Liver (tissue), 8 donors: ENCODE measurements at regions not wholly inside any gene's neighbourhood (a gene's known extent, or its start where the extent isn't known, plus 50 kb on each side); places are given as distances from the start of the nearest gene placed in this dataset.

Experiments
- DNase-seq: peaks from one replicate; pipeline ENCODE4 v3.0.0-alpha.2; 2017; ENCODE audit warnings: low spot score
- H3K27ac ChIP-seq, 2 donors: one replicate each; pipeline ENCODE4 v1.7.0; 2013; ENCODE audit warnings: inconsistent platforms in 2 of 2, low read length in 2 of 2, control low read depth in 1 of 2, low read depth in 1 of 2, mild to moderate bottlenecking in 1 of 2
- H3K27me3 ChIP-seq, 4 donors: one replicate each; pipeline versions ENCODE4 v1.6.1 to v1.7.0; 2013; ENCODE audit warnings: low read length in 3 of 4, inconsistent platforms in 1 of 4, mild to moderate bottlenecking in 1 of 4, moderate library complexity in 1 of 4; ENCODE audit not compliant: control insufficient read depth in 4 of 4, insufficient read depth in 4 of 4
- H3K36me3 ChIP-seq, 4 donors: one replicate each; pipeline versions ENCODE4 v1.6.1 to v1.7.0; 2013; ENCODE audit warnings: low read length in 3 of 4, mild to moderate bottlenecking in 3 of 4, low read depth in 1 of 4, moderate library complexity in 1 of 4; ENCODE audit not compliant: control insufficient read depth in 4 of 4, insufficient read depth in 3 of 4
- H3K4me1 ChIP-seq, 4 donors: one replicate each; pipeline versions ENCODE4 v1.6.1 to v1.7.0; 2013; ENCODE audit warnings: low read length in 3 of 4, mild to moderate bottlenecking in 3 of 4, moderate library complexity in 1 of 4; ENCODE audit not compliant: control insufficient read depth in 4 of 4, insufficient read depth in 4 of 4
- H3K4me3 ChIP-seq, 3 donors: one replicate each; pipeline versions ENCODE4 v1.6.1 to v1.7.0; 2013; ENCODE audit warnings: low read length in 3 of 3, control low read depth in 1 of 3, low read depth in 1 of 3, mild to moderate bottlenecking in 1 of 3
- H3K9ac ChIP-seq, 2 donors: one replicate each; pipeline ENCODE4 v1.7.0; 2013; ENCODE audit warnings: low read length in 2 of 2, mild to moderate bottlenecking in 2 of 2, moderate library complexity in 2 of 2, control low read depth in 1 of 2, low read depth in 1 of 2
- H3K9me3 ChIP-seq, 4 donors: one replicate each; pipeline versions ENCODE4 v1.6.1 to v1.7.0; 2013; ENCODE audit warnings: low read length in 3 of 4; ENCODE audit not compliant: control insufficient read depth in 4 of 4
- EGR1 ChIP-seq, 2 donors: IDR thresholded peaks; 2 replicates each; pipeline ENCODE4 v1.6.1; 2016 to 2018; ENCODE audit warnings: antibody characterized with exemption in 2 of 2, low read depth in 2 of 2
- FOXA1 ChIP-seq: IDR thresholded peaks from 2 replicates; pipeline ENCODE4 v1.6.1; 2016; ENCODE audit warnings: antibody characterized with exemption
- FOXA2 ChIP-seq: IDR thresholded peaks from 2 replicates; pipeline ENCODE4 v1.6.1; 2016; ENCODE audit warnings: antibody characterized with exemption
- GABPA ChIP-seq, 2 donors: IDR thresholded peaks in 1 of 2; conservative IDR thresholded peaks in 1 of 2; 2 replicates each; pipeline ENCODE4 v1.6.1; 2016; ENCODE audit warnings: antibody characterized with exemption in 2 of 2, mild to moderate bottlenecking in 1 of 2, moderate library complexity in 1 of 2
- RAD21 ChIP-seq, 2 donors: IDR thresholded peaks; 2 replicates each; pipeline ENCODE4 v1.6.1; 2016; ENCODE audit warnings: antibody characterized with exemption in 2 of 2, mild to moderate bottlenecking in 2 of 2
- RXRA ChIP-seq, 2 donors: IDR thresholded peaks; 2 replicates each; pipeline ENCODE4 v1.6.1; 2017 to 2018; ENCODE audit warnings: antibody characterized with exemption in 2 of 2, mild to moderate bottlenecking in 1 of 2
- SP1 ChIP-seq: IDR thresholded peaks from 2 replicates; pipeline ENCODE4 v1.6.1; 2018; ENCODE audit warnings: antibody characterized with exemption, mild to moderate bottlenecking
- TAF1 ChIP-seq: conservative IDR thresholded peaks from 2 replicates; pipeline ENCODE4 v1.6.1; 2016; ENCODE audit warnings: antibody characterized with exemption, mild to moderate bottlenecking
- YY1 ChIP-seq: IDR thresholded peaks from 2 replicates; pipeline ENCODE4 v1.6.1; 2016; ENCODE audit warnings: antibody characterized with exemption, mild to moderate bottlenecking
- WGBS: extraction: QIAGEN DNeasy Blood & Tissue Kit; methylation state at CpG from one replicate; pipeline ENCODE4 v1.1.7; 2013; 5-methylcytosine and 5-hydroxymethylcytosine counted together
- TF ChIP-seq, protein P1 (sequence below): IDR thresholded peaks from 2 replicates; pipeline ENCODE4 v1.6.1; 2016; ENCODE audit warnings: antibody characterized with exemption
- TF ChIP-seq, protein P2 (sequence below): IDR thresholded peaks from 2 replicates; pipeline ENCODE4 v1.6.1; 2016; ENCODE audit warnings: antibody characterized with exemption
- TF ChIP-seq, protein P3 (sequence below): IDR thresholded peaks from 2 replicates; pipeline ENCODE4 v1.6.1; 2016; ENCODE audit warnings: antibody characterized with exemption
- TF ChIP-seq, protein P4 (sequence below): fragments of 150-350 bp; IDR thresholded peaks from 2 replicates; pipeline ENCODE4 v1.5.1; 2017; ENCODE audit warnings: improper control_type of control experiment, low read depth, low read length; ENCODE audit not compliant: missing input control
- donor health status: healthy.
- donor health status: healthy.
- donor health status: healthy.
- donor health status: healthy.
- donor health status: healthy.

DNA sequence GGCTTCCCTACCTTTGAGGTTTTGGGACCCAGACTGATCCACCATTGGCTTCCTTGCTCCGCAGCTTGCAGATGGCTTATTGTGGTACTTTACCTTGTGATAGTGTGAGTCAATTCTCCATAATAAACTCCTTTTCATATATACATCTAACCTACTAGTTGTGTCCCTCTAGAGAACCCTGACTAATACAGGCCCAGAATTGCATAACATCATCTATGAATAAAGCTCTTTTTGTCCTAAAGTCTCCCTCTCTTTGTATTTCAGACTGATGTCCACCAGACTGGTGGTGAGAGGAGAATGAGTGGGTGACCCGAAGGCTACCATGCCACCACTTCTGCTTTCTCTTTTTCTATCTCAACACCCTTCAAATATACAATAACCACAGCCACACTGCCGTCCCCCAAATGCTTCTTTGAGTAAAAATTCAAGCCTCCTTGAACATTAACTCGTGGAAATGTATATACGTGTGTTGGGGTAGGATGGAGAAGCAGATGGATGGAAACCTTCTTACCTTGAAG lies 265.7 kb downstream of the PTBP2 start:
- no peak for DNase-seq
- no peaks in the 10 kb centered on the region for H3K27me3 ChIP-seq
- TF ChIP-seq GABPA (IDR thresholded peaks at IDR 0.05 in 1 of 2, conservative IDR thresholded peaks at IDR 0.05 in 1 of 2) (no peak), FOXA2 (no peak)
- TF ChIP-seq, protein P1, sequence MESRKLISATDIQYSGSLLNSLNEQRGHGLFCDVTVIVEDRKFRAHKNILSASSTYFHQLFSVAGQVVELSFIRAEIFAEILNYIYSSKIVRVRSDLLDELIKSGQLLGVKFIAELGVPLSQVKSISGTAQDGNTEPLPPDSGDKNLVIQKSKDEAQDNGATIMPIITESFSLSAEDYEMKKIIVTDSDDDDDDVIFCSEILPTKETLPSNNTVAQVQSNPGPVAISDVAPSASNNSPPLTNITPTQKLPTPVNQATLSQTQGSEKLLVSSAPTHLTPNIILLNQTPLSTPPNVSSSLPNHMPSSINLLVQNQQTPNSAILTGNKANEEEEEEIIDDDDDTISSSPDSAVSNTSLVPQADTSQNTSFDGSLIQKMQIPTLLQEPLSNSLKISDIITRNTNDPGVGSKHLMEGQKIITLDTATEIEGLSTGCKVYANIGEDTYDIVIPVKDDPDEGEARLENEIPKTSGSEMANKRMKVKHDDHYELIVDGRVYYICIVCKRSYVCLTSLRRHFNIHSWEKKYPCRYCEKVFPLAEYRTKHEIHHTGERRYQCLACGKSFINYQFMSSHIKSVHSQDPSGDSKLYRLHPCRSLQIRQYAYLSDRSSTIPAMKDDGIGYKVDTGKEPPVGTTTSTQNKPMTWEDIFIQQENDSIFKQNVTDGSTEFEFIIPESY = no peak
- H3K4me3 ChIP-seq = no peak overlapping the region
- no peaks in the 10 kb centered on the region for H3K36me3 ChIP-seq
- H3K4me1 ChIP-seq = no peaks in the 10 kb centered on the region
- 91% methylated on average over 5 of the region's 5 CpGs for WGBS
- H3K9me3 ChIP-seq = no peaks in the 10 kb centered on the region
- no peak overlapping the region for H3K9ac ChIP-seq
- H3K27ac ChIP-seq = no peak overlapping the region

DNA sequence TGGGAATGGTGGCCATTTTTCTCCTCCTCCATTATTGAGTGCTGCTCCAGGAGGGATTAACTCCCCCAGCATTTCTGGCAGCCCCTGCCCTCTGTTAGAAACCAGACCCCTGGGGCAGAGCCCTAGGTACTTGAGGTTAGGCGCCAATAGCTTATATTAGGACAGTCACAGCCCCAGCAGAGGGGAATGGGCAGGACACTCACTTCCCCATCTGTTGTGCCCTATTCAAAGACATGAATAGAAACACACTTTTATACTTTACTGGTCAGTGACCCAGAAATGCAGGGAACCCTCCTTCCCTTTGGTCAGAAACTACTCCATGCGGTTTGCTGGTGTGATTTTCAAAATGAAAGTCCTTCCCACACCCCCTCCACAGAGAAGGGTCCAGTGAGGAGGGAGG lies 267.7 kb downstream of the PTBP2 start:
- H3K27me3 ChIP-seq = no peaks in the 10 kb centered on the region
- H3K27ac ChIP-seq = no peak overlapping the region

DNA sequence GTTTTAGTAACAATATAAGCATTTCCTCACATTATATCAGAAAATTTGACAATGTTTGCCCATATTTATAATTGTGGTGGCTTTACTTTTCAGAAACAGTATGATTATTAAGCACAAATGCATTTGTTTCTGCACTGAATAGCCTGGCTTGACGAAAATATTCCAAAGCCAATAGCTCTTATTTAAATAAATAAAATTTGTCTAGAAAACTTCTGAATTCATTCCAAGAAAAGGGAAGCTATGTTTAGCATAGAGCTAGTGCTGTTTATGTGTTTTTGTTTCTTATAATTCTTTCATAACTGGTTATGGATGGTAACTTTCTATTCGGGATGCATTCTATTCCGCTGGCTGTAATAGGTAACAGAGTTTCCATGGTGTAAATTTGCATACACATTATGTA lies 268.6 kb downstream of the PTBP2 start:
- 89% methylated on average over 3 of the region's 3 CpGs for WGBS
- no peak overlapping the region for H3K9ac ChIP-seq
- no peak overlapping the region for H3K27ac ChIP-seq

More for the DNA sequence above, 267.7 kb downstream of the PTBP2 start:
- Histone ChIP-seq H3K36me3 (no peaks in the 10 kb centered on the region), H3K9ac (no peak overlapping the region), H3K4me1 (no peaks in the 10 kb centered on the region), H3K9me3 (no peaks in the 10 kb centered on the region), H3K4me3 (no peak overlapping the region)
- DNase-seq = no peak
- TF ChIP-seq SP1 (no peak), YY1 (no peak), EGR1 (IDR thresholded peaks at IDR 0.05; ENCODE audit: low read depth in 2 of 2) (no peak), FOXA2 (no peak), RAD21 (IDR thresholded peaks at IDR 0.05) (no peak), RXRA (IDR thresholded peaks at IDR 0.05) (no peak)
- TF ChIP-seq, protein P2, sequence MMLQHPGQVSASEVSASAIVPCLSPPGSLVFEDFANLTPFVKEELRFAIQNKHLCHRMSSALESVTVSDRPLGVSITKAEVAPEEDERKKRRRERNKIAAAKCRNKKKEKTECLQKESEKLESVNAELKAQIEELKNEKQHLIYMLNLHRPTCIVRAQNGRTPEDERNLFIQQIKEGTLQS = no peak
- TF ChIP-seq, protein P3, sequence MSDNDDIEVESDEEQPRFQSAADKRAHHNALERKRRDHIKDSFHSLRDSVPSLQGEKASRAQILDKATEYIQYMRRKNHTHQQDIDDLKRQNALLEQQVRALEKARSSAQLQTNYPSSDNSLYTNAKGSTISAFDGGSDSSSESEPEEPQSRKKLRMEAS = no peak
- TF ChIP-seq, protein P4, sequence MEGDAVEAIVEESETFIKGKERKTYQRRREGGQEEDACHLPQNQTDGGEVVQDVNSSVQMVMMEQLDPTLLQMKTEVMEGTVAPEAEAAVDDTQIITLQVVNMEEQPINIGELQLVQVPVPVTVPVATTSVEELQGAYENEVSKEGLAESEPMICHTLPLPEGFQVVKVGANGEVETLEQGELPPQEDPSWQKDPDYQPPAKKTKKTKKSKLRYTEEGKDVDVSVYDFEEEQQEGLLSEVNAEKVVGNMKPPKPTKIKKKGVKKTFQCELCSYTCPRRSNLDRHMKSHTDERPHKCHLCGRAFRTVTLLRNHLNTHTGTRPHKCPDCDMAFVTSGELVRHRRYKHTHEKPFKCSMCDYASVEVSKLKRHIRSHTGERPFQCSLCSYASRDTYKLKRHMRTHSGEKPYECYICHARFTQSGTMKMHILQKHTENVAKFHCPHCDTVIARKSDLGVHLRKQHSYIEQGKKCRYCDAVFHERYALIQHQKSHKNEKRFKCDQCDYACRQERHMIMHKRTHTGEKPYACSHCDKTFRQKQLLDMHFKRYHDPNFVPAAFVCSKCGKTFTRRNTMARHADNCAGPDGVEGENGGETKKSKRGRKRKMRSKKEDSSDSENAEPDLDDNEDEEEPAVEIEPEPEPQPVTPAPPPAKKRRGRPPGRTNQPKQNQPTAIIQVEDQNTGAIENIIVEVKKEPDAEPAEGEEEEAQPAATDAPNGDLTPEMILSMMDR = no peak
- WGBS = 79% methylated on average over 2 of the region's 2 CpGs

More for the DNA sequence above, 268.6 kb downstream of the PTBP2 start:
- Histone ChIP-seq H3K27me3 (no peaks in the 10 kb centered on the region), H3K36me3 (no peaks in the 10 kb centered on the region), H3K9me3 (no peaks in the 10 kb centered on the region), H3K4me1 (no peaks in the 10 kb centered on the region), H3K4me3 (no peak overlapping the region)
- DNase-seq = no peak
- no peak for TF ChIP-seq FOXA1
- no peak for TF ChIP-seq RXRA (IDR thresholded peaks at IDR 0.05)
- TF ChIP-seq, protein P2 = no peak
- TF ChIP-seq TAF1 = no peak
- TF ChIP-seq RAD21 (IDR thresholded peaks at IDR 0.05) = no peak
- TF ChIP-seq, protein P3 = no peak
